HEK293 (cell line): ENCODE measurements at regions not wholly inside any gene's neighbourhood (a gene's known extent, or its start where the extent isn't known, plus 50 kb on each side); places are given as distances from the start of the nearest gene placed in this dataset.

Experiments
- FEZF1 ChIP-seq: fragments of 450-650 bp; formaldehyde crosslinking; IDR thresholded peaks from 2 replicates; pipeline ENCODE4 v1.5.1; 2016; ENCODE audit warnings: missing biosample characterization, missing genetic modification characterization
- HOXC10 ChIP-seq: sonication (generic); formaldehyde crosslinking; IDR thresholded peaks from 2 replicates; pipeline ENCODE4 v1.8.1; 2023; ENCODE audit warnings: mild to moderate bottlenecking, missing genetic modification reagents
- KLF16 ChIP-seq: fragments of 450-650 bp; formaldehyde crosslinking; IDR thresholded peaks from 2 replicates; pipeline ENCODE4 v1.5.1; 2017; ENCODE audit warnings: missing biosample characterization, missing genetic modification characterization
- KLF9 ChIP-seq: fragments of 450-650 bp; formaldehyde crosslinking; IDR thresholded peaks from 2 replicates; pipeline ENCODE4 v1.5.1; 2016; ENCODE audit warnings: missing biosample characterization, missing genetic modification characterization, low read depth
- OVOL3 ChIP-seq: fragments of 450-650 bp; formaldehyde crosslinking; IDR thresholded peaks from 2 replicates; pipeline ENCODE4 v1.5.1; 2016; ENCODE audit warnings: missing biosample characterization, missing genetic modification characterization
- PRDM1 ChIP-seq: fragments of 450-650 bp; formaldehyde crosslinking; IDR thresholded peaks from 2 replicates; pipeline ENCODE4; 2016; ENCODE audit warnings: missing biosample characterization, missing genetic modification characterization
- SALL2 ChIP-seq: fragments of 450-650 bp; formaldehyde crosslinking; IDR thresholded peaks from 2 replicates; pipeline ENCODE4 v1.5.0; 2017; ENCODE audit warnings: missing biosample characterization, mild to moderate bottlenecking, missing genetic modification characterization, borderline replicate concordance
- ZNF112 ChIP-seq: fragments of 450-650 bp; formaldehyde crosslinking; IDR thresholded peaks from 2 replicates; pipeline ENCODE4 v1.5.0; 2017; ENCODE audit warnings: missing biosample characterization, missing genetic modification characterization
- ZNF114 ChIP-seq: fragments of 450-650 bp; formaldehyde crosslinking; IDR thresholded peaks from 2 replicates; pipeline ENCODE4 v1.5.0; 2017; ENCODE audit warnings: missing biosample characterization, missing genetic modification characterization
- ZNF19 ChIP-seq: fragments of 450-650 bp; formaldehyde crosslinking; IDR thresholded peaks from 2 replicates; pipeline ENCODE4; 2016; ENCODE audit warnings: missing biosample characterization, missing genetic modification characterization, low read depth
- ZNF202 ChIP-seq: fragments of 450-650 bp; formaldehyde crosslinking; IDR thresholded peaks from 2 replicates; pipeline ENCODE4 v1.5.1; 2016; ENCODE audit warnings: missing biosample characterization, missing genetic modification characterization, borderline replicate concordance
- ZNF24 ChIP-seq: fragments of 450-650 bp; formaldehyde crosslinking; IDR thresholded peaks from 2 replicates; pipeline ENCODE4 v1.5.1; 2016; ENCODE audit warnings: missing biosample characterization, missing genetic modification characterization
- ZNF302 ChIP-seq: fragments of 450-650 bp; formaldehyde crosslinking; IDR thresholded peaks from 2 replicates; pipeline ENCODE4 v1.5.1; 2016; ENCODE audit warnings: missing biosample characterization, missing genetic modification characterization, low read depth
- ZNF394 ChIP-seq: fragments of 450-650 bp; formaldehyde crosslinking; IDR thresholded peaks from 2 replicates; pipeline ENCODE4 v1.5.1; 2016; ENCODE audit warnings: missing biosample characterization, missing genetic modification characterization, mild to moderate bottlenecking, moderate library complexity, borderline replicate concordance
- ZNF404 ChIP-seq: fragments of 450-650 bp; formaldehyde crosslinking; IDR thresholded peaks from 2 replicates; pipeline ENCODE4 v1.5.1; 2017; ENCODE audit warnings: missing biosample characterization, missing genetic modification characterization
- ZNF426 ChIP-seq: fragments of 450-650 bp; formaldehyde crosslinking; IDR thresholded peaks from 2 replicates; pipeline ENCODE4 v1.5.1; 2017; ENCODE audit warnings: missing biosample characterization, missing genetic modification characterization, mild to moderate bottlenecking, inconsistent platforms, moderate library complexity
- ZNF473 ChIP-seq: fragments of 450-650 bp; formaldehyde crosslinking; IDR thresholded peaks from 2 replicates; pipeline ENCODE4 v1.5.1; 2017; ENCODE audit warnings: missing biosample characterization, missing genetic modification characterization
- ZNF48 ChIP-seq: fragments of 450-650 bp; formaldehyde crosslinking; IDR thresholded peaks from 2 replicates; pipeline ENCODE4 v1.5.1; 2016; ENCODE audit warnings: missing biosample characterization, missing genetic modification characterization
- ZNF624 ChIP-seq: fragments of 450-650 bp; formaldehyde crosslinking; IDR thresholded peaks from 2 replicates; pipeline ENCODE4 v1.5.1; 2017; ENCODE audit warnings: missing biosample characterization, missing genetic modification characterization
- ZNF660 ChIP-seq: fragments of 450-650 bp; IDR thresholded peaks from 2 replicates; pipeline ENCODE4 v1.5.1; 2018; ENCODE audit warnings: missing biosample characterization, mild to moderate bottlenecking, missing genetic modification characterization
- TF ChIP-seq, protein P1 (sequence below): fragments of 450-650 bp; formaldehyde crosslinking; IDR thresholded peaks from 2 replicates; pipeline ENCODE4 v1.5.1; 2016; ENCODE audit warnings: missing biosample characterization, missing genetic modification characterization, borderline replicate concordance
- TF ChIP-seq, protein P2 (sequence below): fragments of 450-650 bp; IDR thresholded peaks from 2 replicates; pipeline ENCODE4 v1.5.1; 2018; ENCODE audit warnings: missing biosample characterization, missing genetic modification characterization
- TF ChIP-seq, protein P3 (sequence below): fragments of 450-650 bp; formaldehyde crosslinking; IDR thresholded peaks from 2 replicates; pipeline ENCODE4 v1.5.1; 2016; ENCODE audit warnings: missing biosample characterization, missing genetic modification characterization
- TF ChIP-seq, protein P4 (sequence below): fragments of 450-650 bp; formaldehyde crosslinking; conservative IDR thresholded peaks from 2 replicates; pipeline ENCODE4 v1.5.1; 2016; ENCODE audit warnings: low read depth, missing biosample characterization, missing genetic modification characterization
- TF ChIP-seq, protein P5 (sequence below): fragments of 450-650 bp; formaldehyde crosslinking; IDR thresholded peaks from 2 replicates; pipeline ENCODE4 v1.5.1; 2017; ENCODE audit warnings: missing biosample characterization, missing genetic modification characterization

DNA sequence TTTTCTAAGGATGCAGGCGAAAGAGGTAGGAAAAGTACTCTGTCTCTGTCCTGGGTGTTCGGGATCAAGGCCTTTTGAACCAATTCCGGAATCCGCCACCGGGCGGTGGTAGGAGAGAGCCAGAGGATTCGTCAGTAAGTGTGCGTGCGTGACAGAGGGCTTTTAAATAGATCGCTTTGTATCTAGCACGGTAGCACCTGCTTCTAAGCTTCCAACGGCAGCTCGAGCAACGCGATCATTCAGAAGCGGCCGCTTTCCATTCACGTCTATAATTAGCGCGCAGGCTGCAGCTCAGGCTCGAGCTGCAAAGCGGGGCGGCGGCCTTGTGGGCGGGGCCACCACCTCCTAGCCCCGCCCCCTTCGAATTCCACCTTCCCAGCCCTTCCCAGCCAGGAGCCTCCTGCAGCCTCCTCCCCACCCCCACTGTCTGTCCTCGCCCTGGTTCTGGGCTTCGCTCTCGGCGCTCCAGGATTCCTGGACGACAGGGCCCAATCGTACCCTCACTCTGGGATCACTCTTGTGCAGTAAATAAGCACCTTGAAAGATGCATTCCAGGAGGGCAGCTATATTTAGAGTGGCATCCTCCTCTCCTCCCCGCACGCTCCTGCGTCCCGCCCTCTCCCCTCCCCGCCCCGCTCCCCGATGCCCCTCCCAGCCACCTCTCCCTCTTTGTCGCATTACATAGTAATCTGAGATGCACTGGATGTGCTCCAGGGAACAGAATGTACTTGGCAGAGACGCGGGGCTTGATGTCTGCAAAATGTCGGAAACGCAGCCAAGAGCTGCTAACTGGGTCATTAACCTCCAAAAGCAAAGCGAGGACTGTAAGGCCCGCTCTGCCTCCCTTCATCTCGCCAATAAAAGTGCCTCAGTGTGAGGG, 224.1 kb upstream of the TPRG1 start (continued):
- TF ChIP-seq SALL2 = no peak
- peak; percentile 52; the same call in 1 of the 2 replicates for TF ChIP-seq ZNF660 (tag by site-specific recombination)
- TF ChIP-seq KLF9 = peak; percentile 85
- TF ChIP-seq ZNF114 (tag by site-specific recombination) = no peak
- TF ChIP-seq, protein P1, sequence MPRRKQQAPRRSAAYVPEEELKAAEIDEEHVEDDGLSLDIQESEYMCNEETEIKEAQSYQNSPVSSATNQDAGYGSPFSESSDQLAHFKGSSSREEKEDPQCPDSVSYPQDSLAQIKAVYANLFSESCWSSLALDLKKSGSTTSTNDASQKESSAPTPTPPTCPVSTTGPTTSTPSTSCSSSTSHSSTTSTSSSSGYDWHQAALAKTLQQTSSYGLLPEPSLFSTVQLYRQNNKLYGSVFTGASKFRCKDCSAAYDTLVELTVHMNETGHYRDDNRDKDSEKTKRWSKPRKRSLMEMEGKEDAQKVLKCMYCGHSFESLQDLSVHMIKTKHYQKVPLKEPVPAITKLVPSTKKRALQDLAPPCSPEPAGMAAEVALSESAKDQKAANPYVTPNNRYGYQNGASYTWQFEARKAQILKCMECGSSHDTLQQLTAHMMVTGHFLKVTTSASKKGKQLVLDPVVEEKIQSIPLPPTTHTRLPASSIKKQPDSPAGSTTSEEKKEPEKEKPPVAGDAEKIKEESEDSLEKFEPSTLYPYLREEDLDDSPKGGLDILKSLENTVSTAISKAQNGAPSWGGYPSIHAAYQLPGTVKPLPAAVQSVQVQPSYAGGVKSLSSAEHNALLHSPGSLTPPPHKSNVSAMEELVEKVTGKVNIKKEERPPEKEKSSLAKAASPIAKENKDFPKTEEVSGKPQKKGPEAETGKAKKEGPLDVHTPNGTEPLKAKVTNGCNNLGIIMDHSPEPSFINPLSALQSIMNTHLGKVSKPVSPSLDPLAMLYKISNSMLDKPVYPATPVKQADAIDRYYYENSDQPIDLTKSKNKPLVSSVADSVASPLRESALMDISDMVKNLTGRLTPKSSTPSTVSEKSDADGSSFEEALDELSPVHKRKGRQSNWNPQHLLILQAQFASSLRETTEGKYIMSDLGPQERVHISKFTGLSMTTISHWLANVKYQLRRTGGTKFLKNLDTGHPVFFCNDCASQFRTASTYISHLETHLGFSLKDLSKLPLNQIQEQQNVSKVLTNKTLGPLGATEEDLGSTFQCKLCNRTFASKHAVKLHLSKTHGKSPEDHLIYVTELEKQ (tag by site-specific recombination) = no peak
- TF ChIP-seq ZNF112 (tag by site-specific recombination) = no peak
- no peak for TF ChIP-seq ZNF48 (tag by site-specific recombination)
- TF ChIP-seq ZNF394 (tag by site-specific recombination) = no peak
- no peak for TF ChIP-seq PRDM1 (tag by site-specific recombination)
- TF ChIP-seq OVOL3 (tag by site-specific recombination) = no peak
- TF ChIP-seq, protein P2, sequence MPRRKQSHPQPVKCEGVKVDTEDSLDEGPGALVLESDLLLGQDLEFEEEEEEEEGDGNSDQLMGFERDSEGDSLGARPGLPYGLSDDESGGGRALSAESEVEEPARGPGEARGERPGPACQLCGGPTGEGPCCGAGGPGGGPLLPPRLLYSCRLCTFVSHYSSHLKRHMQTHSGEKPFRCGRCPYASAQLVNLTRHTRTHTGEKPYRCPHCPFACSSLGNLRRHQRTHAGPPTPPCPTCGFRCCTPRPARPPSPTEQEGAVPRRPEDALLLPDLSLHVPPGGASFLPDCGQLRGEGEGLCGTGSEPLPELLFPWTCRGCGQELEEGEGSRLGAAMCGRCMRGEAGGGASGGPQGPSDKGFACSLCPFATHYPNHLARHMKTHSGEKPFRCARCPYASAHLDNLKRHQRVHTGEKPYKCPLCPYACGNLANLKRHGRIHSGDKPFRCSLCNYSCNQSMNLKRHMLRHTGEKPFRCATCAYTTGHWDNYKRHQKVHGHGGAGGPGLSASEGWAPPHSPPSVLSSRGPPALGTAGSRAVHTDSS (tag by site-specific recombination) = no peak
- TF ChIP-seq, protein P3, sequence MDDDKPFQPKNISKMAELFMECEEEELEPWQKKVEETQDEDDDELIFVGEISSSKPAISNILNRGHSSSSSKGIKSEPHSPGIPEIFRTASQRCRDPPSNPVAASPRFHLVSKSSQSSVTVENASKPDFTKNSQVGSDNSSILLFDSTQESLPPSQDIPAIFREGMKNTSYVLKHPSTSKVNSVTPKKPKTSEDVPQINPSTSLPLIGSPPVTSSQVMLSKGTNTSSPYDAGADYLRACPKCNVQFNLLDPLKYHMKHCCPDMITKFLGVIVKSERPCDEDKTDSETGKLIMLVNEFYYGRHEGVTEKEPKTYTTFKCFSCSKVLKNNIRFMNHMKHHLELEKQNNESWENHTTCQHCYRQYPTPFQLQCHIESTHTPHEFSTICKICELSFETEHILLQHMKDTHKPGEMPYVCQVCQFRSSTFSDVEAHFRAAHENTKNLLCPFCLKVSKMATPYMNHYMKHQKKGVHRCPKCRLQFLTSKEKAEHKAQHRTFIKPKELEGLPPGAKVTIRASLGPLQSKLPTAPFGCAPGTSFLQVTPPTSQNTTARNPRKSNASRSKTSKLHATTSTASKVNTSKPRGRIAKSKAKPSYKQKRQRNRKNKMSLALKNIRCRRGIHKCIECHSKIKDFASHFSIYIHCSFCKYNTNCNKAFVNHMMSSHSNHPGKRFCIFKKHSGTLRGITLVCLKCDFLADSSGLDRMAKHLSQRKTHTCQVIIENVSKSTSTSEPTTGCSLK (tag by site-specific recombination) = no peak
- TF ChIP-seq ZNF19 = no peak
- no peak for TF ChIP-seq ZNF473 (tag by site-specific recombination)
- TF ChIP-seq ZNF624 (tag by site-specific recombination) = no peak
- TF ChIP-seq ZNF24 = no peak
- no peak for TF ChIP-seq FEZF1 (tag by site-specific recombination)
- TF ChIP-seq ZNF404 (tag by site-specific recombination) = no peak
- TF ChIP-seq, protein P4, sequence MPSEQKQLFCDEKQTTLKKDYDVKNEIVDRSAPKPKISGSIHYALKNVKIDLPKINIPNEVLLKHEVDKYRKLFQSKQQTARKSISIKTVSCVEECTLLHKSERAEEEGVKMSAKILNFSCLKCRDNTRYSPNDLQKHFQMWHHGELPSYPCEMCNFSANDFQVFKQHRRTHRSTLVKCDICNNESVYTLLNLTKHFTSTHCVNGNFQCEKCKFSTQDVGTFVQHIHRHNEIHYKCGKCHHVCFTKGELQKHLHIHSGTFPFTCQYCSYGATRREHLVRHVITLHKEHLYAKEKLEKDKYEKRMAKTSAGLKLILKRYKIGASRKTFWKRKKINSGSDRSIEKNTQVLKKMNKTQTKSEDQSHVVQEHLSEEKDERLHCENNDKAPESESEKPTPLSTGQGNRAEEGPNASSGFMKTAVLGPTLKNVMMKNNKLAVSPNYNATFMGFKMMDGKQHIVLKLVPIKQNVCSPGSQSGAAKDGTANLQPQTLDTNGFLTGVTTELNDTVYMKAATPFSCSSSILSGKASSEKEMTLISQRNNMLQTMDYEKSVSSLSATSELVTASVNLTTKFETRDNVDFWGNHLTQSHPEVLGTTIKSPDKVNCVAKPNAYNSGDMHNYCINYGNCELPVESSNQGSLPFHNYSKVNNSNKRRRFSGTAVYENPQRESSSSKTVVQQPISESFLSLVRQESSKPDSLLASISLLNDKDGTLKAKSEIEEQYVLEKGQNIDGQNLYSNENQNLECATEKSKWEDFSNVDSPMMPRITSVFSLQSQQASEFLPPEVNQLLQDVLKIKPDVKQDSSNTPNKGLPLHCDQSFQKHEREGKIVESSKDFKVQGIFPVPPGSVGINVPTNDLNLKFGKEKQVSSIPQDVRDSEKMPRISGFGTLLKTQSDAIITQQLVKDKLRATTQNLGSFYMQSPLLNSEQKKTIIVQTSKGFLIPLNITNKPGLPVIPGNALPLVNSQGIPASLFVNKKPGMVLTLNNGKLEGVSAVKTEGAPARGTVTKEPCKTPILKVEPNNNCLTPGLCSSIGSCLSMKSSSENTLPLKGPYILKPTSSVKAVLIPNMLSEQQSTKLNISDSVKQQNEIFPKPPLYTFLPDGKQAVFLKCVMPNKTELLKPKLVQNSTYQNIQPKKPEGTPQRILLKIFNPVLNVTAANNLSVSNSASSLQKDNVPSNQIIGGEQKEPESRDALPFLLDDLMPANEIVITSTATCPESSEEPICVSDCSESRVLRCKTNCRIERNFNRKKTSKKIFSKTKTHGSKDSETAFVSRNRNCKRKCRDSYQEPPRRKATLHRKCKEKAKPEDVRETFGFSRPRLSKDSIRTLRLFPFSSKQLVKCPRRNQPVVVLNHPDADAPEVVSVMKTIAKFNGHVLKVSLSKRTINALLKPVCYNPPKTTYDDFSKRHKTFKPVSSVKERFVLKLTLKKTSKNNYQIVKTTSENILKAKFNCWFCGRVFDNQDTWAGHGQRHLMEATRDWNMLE (tag by site-specific recombination) = no peak
- TF ChIP-seq, protein P5, sequence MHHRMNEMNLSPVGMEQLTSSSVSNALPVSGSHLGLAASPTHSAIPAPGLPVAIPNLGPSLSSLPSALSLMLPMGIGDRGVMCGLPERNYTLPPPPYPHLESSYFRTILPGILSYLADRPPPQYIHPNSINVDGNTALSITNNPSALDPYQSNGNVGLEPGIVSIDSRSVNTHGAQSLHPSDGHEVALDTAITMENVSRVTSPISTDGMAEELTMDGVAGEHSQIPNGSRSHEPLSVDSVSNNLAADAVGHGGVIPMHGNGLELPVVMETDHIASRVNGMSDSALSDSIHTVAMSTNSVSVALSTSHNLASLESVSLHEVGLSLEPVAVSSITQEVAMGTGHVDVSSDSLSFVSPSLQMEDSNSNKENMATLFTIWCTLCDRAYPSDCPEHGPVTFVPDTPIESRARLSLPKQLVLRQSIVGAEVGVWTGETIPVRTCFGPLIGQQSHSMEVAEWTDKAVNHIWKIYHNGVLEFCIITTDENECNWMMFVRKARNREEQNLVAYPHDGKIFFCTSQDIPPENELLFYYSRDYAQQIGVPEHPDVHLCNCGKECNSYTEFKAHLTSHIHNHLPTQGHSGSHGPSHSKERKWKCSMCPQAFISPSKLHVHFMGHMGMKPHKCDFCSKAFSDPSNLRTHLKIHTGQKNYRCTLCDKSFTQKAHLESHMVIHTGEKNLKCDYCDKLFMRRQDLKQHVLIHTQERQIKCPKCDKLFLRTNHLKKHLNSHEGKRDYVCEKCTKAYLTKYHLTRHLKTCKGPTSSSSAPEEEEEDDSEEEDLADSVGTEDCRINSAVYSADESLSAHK (tag by site-specific recombination) = no peak
- TF ChIP-seq ZNF302 (tag by site-specific recombination) = no peak
- peak; percentile 57; the same call in 1 of the 2 replicates for TF ChIP-seq KLF16
- TF ChIP-seq ZNF202 (tag by site-specific recombination) = no peak
- no peak for TF ChIP-seq ZNF426
- TF ChIP-seq HOXC10 (CRISPR knock-in tag) = no peak
